ENCODE measurements at regions not wholly inside any gene's neighbourhood (a gene's known extent, or its start where the extent isn't known, plus 50 kb on each side); places are given as distances from the start of the nearest gene placed in this dataset.
"Not testable (repeated sequence)": the region's sequence is repeated elsewhere in the genome, so short reads cannot be mapped to it uniquely, and the experiment has no call there.

- no peak for TF ChIP-seq EZH2phosphoT487 (IDR thresholded peaks at IDR 0.05; ENCODE audit: borderline replicate concordance, low read depth)
- TF ChIP-seq MXI1 (IDR thresholded peaks at IDR 0.05; ENCODE audit: low read depth, low read length) = no peak
- TF ChIP-seq TEAD4 (IDR thresholded peaks at IDR 0.05; ENCODE audit: borderline replicate concordance, insufficient read depth) = no peak
- TF ChIP-seq RFX5 (IDR thresholded peaks at IDR 0.05; ENCODE audit: low read length) = no peak
- no peak for TF ChIP-seq FOSL2 (IDR thresholded peaks at IDR 0.05; ENCODE audit: borderline replicate concordance, low read depth)
- TF ChIP-seq NFIC (IDR thresholded peaks at IDR 0.05; ENCODE audit: borderline replicate concordance) = no peak
- TF ChIP-seq GATA2 (CRISPR knock-in tag; IDR thresholded peaks at IDR 0.05) = no peak
- no peak for TF ChIP-seq FOXM1 (IDR thresholded peaks at IDR 0.05; ENCODE audit: low read depth)
These were observed 73.9 kb downstream of the SERTM2 start (continued) for GRCh38 chrX:111585337-111585736.

GRCh38 chrX:111594348-111594877 is 83.0 kb downstream of the SERTM2 start:
- 39% methylated on average over 10 of the region's 28 CpGs for WGBS (ENCODE audit: low lambda C conversion rate)
- POLR2A ChIA-PET; H3F3A ChIP-seq (replicated peaks; ENCODE audit: insufficient read depth): not testable (repeated sequence)

GRCh38 chrX:111597967-111598366 is 83.0 kb upstream of the ALG13 start:
- no peak overlapping the region for H3K27ac ChIP-seq (ENCODE audit: low read depth in 2 of 2, low read length in 1 of 2)
- H3K27me3 ChIP-seq (ENCODE audit: insufficient read depth) = no peaks in the 10 kb centered on the region
- no peaks in the 10 kb centered on the region for H3K9me3 ChIP-seq
- ChIA-PET CTCF (interaction anchor here (1.3 kb wide), 1 partner anchor 11 kb away, joined by 3 read pairs; no protein-coding TSS in a partner anchor), POLR2A (no interaction called here)
- no peak overlapping the region for H3K9ac ChIP-seq
- H3K9me2 ChIP-seq = no peaks in the 10 kb centered on the region
- DNase-seq = no peak
- no peak overlapping the region for H3K4me2 ChIP-seq
- H4K20me1 ChIP-seq (ENCODE audit: insufficient read depth) = no peaks in the 10 kb centered on the region
- H2AFZ ChIP-seq (ENCODE audit: low read depth) = no peak overlapping the region
- H3K36me3 ChIP-seq (replicated peaks in 1 of 2; ENCODE audit: control insufficient read depth in 1 of 2, insufficient read depth in 2 of 2, low read length in 1 of 2) = no peaks in the 10 kb centered on the region
- H3K4me1 ChIP-seq (ENCODE audit: control insufficient read depth in 1 of 2, insufficient read depth in 2 of 2, low read depth in 1 of 2, low read length in 1 of 2) = no peaks in the 10 kb centered on the region
- H3K79me2 ChIP-seq (ENCODE audit: insufficient read depth) = no peaks in the 10 kb centered on the region
- H3K4me3 ChIP-seq (ENCODE audit: low read depth in 2 of 2, low read length in 1 of 2) = no peak overlapping the region
- TF ChIP-seq CTCF (IDR thresholded peaks at IDR 0.05) = no peak
- no peak for TF ChIP-seq USF2 (IDR thresholded peaks at IDR 0.05; ENCODE audit: borderline replicate concordance, low read depth, low read length)
- TF ChIP-seq EP300 (IDR thresholded peaks at IDR 0.05; ENCODE audit: borderline replicate concordance in 1 of 2, low read depth in 1 of 2, low read length in 1 of 2) = no peak
- no peak for TF ChIP-seq EZH2phosphoT487 (IDR thresholded peaks at IDR 0.05; ENCODE audit: borderline replicate concordance, low read depth)
- no peak for TF ChIP-seq REST (IDR thresholded peaks at IDR 0.05; ENCODE audit: low read depth, low read length)
- TF ChIP-seq MEF2A (IDR thresholded peaks at IDR 0.05; ENCODE audit: borderline replicate concordance, low read depth) = no peak
- no peak for TF ChIP-seq POLR2AphosphoS5 (IDR thresholded peaks at IDR 0.05; ENCODE audit: low read depth, low read length)
- no peak for TF ChIP-seq PBX3 (IDR thresholded peaks at IDR 0.05)
- TF ChIP-seq TAF1 (IDR thresholded peaks at IDR 0.05; ENCODE audit: borderline replicate concordance, low read depth, low read length) = no peak
- no peak for TF ChIP-seq NFIC (IDR thresholded peaks at IDR 0.05; ENCODE audit: borderline replicate concordance)
- WGBS (ENCODE audit: low lambda C conversion rate) = 15% methylated on average over 2 of the region's 2 CpGs
- no peaks in the 10 kb centered on the region for H3F3A ChIP-seq (replicated peaks; ENCODE audit: insufficient read depth)

More at GRCh38 chrX:111594348-111594877, 83.0 kb downstream of the SERTM2 start:
- H3K27ac ChIP-seq (ENCODE audit: low read depth in 2 of 2, low read length in 1 of 2); H3K4me3 ChIP-seq (ENCODE audit: low read depth in 2 of 2, low read length in 1 of 2); DNase-seq; H3K9me3 ChIP-seq; H3K9me2 ChIP-seq; H3K4me2 ChIP-seq; H2AFZ ChIP-seq (ENCODE audit: low read depth); H3K9ac ChIP-seq; H3K79me2 ChIP-seq (ENCODE audit: insufficient read depth); H3K36me3 ChIP-seq (replicated peaks in 1 of 2; ENCODE audit: control insufficient read depth in 1 of 2, insufficient read depth in 2 of 2, low read length in 1 of 2); CTCF ChIA-PET; H3K27me3 ChIP-seq (ENCODE audit: insufficient read depth); H3K4me1 ChIP-seq (ENCODE audit: control insufficient read depth in 1 of 2, insufficient read depth in 2 of 2, low read depth in 1 of 2, low read length in 1 of 2); H4K20me1 ChIP-seq (ENCODE audit: insufficient read depth): not testable (repeated sequence)

All from SK-N-SH (cell line).